Ovary (tissue), 3 donors: ENCODE measurements at regions not wholly inside any gene's neighbourhood (a gene's known extent, or its start where the extent isn't known, plus 50 kb on each side); places are given as distances from the start of the nearest gene placed in this dataset.
"Not testable (repeated sequence)": the region's sequence is repeated elsewhere in the genome, so short reads cannot be mapped to it uniquely, and the experiment has no call there.

Experiments used
- EP300 ChIP-seq: sonication (generic); formaldehyde crosslinking; IDR thresholded peaks from one replicate; pipeline ENCODE4 v1.6.1; 2017; ENCODE audit warnings: antibody characterized with exemption
- POLR2A ChIP-seq: fragments of 450-650 bp; IDR thresholded peaks from one replicate; pipeline ENCODE4 v1.6.1; 2017; ENCODE audit warnings: antibody characterized with exemption, mild to moderate bottlenecking, moderate library complexity
- TF ChIP-seq, protein P1 (sequence below), 3 donors: fragments of 450-650 bp in 2 of 3; fragments of 200-600 bp in 1 of 3; IDR thresholded peaks; one replicate each; pipeline versions ENCODE4 v1.5.1 to v1.8.0; 2016 to 2022; ENCODE audit warnings: antibody characterized with exemption in 3 of 3, mild to moderate bottlenecking in 1 of 3
- donor health status: DM: no; HTN: no; CAD: no.

- TF ChIP-seq, protein P1, sequence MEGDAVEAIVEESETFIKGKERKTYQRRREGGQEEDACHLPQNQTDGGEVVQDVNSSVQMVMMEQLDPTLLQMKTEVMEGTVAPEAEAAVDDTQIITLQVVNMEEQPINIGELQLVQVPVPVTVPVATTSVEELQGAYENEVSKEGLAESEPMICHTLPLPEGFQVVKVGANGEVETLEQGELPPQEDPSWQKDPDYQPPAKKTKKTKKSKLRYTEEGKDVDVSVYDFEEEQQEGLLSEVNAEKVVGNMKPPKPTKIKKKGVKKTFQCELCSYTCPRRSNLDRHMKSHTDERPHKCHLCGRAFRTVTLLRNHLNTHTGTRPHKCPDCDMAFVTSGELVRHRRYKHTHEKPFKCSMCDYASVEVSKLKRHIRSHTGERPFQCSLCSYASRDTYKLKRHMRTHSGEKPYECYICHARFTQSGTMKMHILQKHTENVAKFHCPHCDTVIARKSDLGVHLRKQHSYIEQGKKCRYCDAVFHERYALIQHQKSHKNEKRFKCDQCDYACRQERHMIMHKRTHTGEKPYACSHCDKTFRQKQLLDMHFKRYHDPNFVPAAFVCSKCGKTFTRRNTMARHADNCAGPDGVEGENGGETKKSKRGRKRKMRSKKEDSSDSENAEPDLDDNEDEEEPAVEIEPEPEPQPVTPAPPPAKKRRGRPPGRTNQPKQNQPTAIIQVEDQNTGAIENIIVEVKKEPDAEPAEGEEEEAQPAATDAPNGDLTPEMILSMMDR (IDR thresholded peaks at IDR 0.05) = not testable (repeated sequence)
- not testable (repeated sequence) for TF ChIP-seq POLR2A, EP300
These were observed 61.2 kb upstream of the TARDBP start for GRCh38 chr1:10951298-10951697.
